GM19240 (cell line): ENCODE measurements at regions not wholly inside any gene's neighbourhood (a gene's known extent, or its start where the extent isn't known, plus 50 kb on each side); places are given as distances from the start of the nearest gene placed in this dataset.
"Not testable (repeated sequence)": the region's sequence is repeated elsewhere in the genome, so short reads cannot be mapped to it uniquely, and the experiment has no call there.

Experiments
- DNase-seq: peaks from one replicate; pipeline ENCODE4 v3.0.0; 2011; ENCODE audit warnings: low spot score; ENCODE audit not compliant: insufficient read length

DNA sequence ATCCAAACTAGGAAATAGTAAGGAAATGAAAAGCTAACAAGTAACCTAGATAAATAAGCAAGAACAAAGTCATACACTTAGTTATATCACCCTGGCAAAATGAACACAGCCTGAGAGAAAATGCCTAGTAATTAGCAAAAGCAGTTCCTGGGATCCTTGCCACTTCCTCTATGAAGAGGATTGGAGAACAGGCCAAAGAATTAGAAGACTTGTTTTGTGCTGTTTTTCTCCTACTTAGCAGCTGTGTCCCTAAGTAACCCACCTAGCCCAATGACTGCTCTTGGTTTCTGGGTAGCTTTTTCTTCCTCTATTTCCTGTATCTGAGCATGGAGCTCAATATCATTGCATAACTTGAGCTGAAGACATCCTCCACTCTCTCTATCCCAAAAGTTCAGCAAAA, 713.9 kb downstream of the ETS1 start:
- DNase-seq = no peak

DNA sequence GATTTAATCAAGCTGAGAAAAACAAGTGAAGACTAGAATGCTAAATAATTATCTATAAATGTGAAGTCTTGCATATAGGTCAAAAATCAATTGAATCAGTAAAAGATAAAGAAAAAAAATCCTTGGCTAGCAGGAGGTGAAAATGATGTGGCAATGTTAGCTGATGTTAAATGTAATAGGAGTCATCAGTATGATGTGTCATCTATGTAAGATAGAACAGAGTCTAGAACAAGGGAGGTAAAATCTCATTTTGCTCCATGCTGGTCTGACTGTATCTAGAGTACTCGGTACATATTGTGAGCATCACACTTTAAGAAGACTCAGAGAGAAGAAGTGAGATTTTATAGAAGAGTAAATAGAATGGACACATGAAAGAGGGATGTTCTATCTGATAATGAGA, 721.2 kb downstream of the ETS1 start:
- no peak for DNase-seq

DNA sequence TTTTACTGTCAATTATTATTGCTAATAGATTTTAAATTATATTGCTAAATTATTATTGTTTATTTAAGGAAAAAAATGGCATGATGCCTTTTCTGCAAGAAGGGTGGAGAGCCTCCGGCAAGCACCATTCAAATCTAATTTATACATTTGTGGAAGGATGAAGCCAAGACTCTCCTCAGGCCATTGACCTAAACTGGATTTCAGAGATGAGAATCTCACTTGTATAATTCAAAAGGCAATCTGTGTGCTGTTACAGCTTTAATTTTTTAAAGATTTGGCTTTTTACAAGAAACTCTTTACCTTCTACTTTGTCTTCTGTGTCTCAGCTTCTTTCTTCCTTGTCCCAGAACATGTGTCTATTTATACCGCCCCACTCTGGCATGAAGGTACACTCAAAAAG, 722.5 kb downstream of the ETS1 start:
- DNase-seq = no peak

DNA sequence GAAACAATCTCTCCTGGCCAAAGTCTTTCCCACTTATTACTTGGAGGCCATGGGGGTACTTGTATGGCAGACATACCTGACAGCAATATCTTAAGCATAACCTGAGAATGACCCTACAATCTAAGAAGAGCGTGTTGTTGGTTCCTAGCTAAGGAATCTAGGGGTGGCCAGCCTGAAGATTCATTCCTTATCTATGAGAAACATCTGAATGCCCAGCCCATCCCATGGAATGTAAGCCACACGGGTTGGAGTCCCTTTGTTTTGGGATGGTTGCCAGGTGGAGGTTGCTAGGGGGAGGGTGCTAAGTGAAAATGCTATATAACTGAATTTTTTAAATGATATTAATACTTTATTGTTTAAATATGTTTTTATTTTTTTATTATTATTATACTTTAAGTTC, 725.0 kb downstream of the ETS1 start:
- no peak for DNase-seq

DNA sequence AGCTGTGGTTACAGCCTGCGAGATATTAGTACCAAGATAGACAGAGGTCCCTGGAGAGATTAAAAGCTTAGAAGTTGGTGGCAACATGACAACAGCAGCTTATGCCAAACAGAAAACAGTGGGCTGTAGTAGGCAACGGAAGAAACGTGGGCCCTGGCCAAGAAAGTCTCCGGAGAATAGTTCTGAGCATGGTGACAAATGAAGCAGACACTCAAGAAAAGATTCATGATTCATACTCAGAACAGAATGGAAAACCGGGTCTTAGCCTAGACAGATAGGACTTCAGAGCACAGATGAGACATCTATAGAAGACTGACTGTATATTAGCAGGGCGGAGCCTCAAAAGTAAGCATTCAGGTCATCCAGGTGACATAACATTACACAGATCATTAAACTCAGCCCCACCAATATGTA, 727.4 kb downstream of the ETS1 start:
- DNase-seq = no peak

DNA sequence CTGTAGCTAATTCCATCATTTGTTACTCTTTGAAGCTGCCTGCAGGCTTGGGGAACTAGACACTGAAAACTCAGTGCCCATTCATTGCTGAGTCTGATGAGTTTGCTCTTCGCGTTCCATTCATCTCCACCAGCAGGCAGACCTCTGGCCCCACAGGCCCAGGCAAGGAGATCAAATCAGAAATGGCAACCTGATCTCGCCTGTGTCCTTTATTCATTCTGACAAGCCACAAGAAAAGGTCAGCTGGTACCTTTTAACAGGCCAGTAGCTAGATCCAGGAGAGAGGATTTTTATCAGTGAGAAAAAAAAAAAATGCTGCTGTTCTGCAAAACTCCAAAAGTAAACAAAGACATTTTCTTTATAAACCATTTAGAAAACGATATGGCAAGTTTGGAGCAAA, 742.5 kb downstream of the ETS1 start:
- DNase-seq = no peak

DNA sequence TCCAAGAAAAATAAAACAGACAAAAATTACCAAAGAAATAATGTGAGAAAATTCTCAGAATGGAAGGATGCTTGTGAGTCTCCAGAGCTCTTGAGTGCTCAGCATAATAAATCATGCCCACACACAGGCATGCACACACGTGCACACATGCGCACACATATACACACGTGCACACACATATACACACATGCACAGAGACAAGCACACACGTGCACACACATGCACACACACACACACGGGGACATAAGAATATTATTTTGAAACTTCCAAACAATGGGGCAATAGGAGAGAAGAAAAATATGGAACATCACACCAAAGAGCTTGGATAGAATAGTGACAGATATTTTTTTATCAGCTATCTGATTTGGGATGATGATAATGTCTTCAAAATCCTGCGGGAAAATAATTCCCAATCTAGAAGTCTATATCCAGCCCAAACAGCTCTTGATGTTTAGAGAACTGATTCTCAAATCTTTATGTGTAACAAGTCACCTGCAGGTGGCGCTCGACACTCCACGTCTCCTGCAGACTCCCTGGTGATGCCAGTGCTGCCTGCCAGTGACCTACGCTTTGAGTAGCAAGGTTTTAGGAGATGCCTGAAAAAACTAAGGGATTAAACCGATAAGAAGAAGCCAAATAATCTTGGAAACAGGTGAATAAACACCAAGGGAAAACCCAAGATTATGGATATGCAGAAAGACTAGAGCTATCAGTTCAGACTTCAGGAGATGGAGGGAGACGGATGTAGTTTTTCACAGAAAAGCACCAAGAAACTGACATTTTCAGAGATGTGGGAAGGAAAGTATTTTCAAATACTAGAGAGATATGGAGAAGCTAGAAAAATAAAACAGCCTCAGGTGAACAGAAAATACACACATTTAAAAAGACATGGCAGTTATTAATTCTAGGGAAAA, 743.6 kb downstream of the ETS1 start:
- peak; percentile 6 for DNase-seq

DNA sequence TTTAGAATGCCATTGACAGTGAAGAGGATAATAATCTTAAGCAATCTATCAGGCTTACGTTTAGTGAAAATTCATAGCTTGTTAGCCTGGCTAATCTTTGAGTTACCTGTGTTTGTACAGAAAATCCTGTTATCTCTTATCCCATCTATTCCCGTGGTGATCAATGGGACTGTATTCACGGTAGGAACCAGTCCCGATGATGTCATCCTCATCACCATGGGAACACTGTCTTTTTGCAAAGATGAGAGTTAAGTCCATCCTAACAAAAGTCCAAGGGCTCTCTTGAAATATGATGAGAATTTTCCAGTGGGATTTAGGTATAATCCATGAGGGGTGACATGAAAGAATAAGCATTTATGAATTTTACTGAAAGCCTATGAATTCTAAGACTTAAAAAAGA, 762.2 kb downstream of the ETS1 start:
- no peak for DNase-seq

DNA sequence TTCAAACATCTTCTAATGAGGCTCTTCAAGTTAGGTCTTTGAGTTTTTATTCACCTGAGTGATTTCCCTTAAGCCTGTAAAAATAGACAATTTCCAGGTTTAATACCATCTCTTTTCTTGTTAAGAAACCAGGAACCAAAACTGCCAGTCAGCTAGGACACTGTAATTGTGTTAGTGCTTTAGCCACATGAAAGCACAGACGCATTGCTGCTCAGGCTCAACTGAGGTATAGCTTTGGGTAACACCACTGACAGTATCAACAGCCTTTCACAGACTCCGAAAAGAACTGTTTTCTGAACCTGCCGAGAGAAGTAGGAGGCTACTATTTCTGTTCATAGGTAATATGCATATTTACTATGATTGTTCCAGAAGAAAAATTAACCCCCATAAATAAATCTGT, 768.7 kb downstream of the ETS1 start:
- DNase-seq = no peak

DNA sequence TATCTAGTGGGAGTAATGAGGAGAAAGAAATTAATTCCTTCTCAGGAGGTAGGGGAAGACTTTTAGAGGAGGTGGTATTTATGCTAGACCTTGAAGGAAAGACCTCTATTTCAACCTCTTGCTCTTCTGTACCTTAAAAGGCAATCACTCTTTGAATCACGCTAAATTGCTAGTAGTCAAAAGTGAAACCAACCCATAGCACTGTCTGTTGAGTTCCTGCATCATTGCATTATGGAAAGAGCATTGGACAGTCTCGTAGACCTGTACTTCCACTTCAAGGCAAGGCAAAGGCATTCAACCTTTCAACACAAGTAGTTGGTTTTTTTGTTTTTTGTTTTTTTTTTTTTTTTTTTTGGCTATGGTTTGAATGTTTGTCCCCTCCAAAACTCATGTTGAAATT, 770.4 kb downstream of the ETS1 start:
- DNase-seq = no peak

DNA sequence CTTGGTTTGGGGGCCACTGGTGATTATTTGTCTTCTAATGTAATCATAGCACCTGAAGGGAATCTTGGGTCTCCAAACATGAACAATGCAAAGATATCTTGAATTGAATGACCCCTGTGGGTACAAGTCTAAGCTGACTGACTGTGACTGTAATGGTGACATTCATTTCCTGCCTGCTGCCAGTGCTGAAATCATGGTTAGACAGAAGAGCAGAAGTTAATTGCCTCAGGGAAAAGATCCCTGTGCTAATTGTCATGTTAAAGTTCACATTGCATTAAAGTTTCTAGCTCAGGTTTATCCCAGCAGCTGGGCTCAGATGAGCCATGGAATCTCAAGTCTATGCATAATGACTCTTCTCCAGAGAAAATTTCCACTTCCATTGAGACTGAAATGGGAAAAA, 772.0 kb downstream of the ETS1 start:
- no peak for DNase-seq

DNA sequence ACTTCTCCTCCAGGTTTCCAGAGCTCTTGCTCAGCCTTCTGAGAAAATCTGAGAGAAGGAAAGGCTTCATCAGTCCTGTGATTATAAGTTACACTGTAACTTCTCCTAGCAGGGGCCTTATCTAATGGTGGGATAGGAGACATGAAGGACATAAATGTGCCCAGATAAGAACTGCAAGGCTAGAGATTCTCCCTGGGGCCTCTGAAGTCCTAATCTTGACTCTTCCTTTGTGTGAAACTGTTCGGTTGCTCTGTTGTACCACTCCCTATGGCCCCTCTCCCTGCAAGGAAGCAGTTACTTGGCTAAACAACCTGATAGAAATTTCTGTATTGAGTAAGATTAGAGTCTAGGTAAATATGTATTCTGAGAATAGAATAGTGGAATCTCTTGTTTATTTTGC, 780.9 kb downstream of the ETS1 start:
- DNase-seq = no peak

DNA sequence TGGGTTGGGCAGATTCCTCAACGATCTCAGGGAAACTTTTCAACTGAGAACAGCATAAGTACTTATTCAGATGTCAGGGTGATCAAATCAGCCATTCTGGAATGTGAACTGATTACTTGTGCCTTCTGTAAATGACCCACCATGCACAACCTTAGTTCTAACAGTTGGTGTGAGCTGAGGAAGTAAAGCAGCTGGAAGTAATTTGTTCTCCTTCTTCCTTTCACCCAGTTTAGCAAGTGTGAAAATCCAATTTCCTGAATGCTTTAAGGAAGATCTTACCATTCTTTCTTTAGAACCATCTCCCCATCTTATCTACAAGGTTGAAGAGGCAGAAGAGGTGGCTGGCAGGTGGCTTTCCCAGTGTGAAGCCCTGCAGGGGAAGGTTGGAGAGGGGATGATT, 781.6 kb downstream of the ETS1 start:
- DNase-seq = no peak

DNA sequence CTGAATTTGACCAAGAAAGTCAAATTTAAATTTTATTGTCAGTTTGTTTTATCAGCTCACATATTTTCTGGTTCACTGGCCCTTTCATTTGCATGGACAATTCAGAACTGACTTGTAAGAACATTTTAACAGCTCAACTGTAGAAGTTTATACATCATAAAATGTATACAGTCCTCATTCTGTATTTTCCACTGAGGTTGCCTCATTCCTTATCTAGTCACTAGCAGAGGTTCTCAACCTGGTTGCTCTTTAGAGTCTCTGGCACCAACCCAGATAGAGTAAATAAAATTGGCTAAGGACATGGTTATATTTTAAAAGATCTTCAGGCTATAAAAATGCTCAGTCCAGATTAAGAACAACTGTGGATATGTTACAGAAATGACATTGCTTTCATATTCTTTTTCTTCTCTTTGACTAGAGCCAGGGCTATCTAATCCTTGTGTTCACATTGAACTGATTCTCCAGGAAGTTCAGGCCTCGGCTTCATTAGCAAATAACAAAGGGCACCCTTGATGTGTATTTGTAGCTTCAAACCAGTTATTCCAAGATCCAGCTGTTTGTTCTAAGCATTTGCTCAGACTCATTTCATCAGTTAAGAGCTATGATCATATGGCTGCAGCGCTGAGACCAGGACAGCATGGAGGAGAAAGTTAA, 782.5 kb downstream of the ETS1 start:
- DNase-seq = no peak

DNA sequence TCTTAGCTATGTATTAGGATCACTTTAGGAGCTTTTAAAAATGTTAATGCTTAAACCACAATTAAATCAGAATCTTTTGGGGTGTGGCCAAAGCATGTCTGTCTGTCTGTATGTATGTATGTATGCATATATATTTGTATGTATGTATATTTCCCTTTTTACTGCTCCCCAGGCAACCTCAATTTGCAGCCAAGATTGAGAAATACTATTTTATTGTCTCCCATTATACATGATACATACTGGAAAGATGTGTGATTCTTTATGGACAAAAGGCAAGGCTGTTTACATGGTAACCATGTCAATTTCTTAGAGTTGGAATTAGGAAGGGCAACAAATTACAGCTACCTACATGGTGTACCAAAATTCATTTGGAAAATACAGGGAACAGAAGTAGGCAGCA, 783.6 kb downstream of the ETS1 start:
- no peak for DNase-seq

DNA sequence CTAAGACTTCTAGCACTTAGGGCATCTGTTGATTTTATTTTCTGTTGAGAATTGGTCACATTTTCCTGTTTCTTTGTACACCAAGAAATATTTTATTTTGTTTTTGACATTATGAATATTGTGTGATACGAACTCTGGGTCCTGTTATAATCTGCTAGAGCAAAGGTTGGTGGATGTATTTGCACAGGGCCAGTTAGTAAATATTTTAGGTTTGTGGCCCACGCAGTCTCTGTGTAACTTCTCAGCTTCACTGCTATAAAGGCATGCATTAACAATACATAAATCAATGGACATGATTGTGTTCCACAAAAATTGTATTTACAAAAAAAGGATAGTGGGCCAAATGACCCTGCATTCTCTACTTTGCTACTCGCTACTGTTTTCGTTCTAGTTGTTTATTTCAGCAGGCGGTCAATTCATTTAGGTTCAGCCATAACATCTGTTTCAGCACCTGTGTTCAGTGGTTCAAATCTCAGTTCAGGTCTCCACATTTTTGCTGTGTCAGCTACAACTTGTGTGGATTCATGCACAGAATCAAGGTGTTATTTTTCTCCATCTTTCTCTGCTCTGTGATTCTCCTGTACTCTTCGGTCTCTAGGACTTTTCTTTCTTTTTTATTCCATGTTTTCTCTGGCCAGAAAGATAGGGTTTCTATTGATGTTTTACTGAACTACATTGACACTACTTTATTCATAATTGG, 786.2 kb downstream of the ETS1 start:
- no peak for DNase-seq

DNA sequence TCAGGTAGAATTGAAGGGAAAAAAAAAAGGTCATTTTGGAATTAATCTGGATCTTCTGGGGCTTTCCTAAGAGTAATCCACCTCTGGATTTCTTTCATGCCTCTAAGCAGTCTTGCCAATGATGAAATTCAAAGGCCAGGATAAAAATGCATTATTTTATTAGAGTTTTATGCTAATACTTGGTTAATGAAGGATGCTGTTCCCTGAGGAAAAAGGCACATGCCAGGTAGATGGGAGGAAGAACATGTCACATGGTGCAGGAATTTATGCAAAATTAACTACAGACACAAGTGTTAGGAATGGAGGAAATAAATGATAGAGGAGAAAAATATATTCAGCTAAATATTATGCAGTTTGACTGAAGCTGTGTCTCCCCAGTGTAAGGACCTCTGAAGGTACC, 792.0 kb downstream of the ETS1 start:
- no peak for DNase-seq

DNA sequence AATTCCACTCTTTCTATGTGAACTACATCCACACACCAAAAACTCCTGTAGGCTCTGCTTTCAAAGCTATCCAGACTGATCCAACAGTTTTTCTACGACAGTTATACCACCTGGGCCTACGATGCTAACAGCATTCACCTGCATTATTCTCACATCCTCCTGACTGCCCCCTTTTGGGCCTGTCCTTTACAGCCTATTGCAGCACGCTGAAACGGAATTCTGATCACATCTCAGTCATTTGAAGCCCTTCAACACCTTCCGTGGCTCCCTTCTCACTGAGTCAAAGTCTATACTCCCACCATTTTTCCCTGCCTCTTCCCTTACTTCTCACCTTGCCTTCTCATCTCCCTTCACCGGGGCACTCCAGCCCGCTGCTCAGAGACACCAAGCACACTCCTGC, 791.3 kb upstream of the KIRREL3 start:
- no peak for DNase-seq

DNA sequence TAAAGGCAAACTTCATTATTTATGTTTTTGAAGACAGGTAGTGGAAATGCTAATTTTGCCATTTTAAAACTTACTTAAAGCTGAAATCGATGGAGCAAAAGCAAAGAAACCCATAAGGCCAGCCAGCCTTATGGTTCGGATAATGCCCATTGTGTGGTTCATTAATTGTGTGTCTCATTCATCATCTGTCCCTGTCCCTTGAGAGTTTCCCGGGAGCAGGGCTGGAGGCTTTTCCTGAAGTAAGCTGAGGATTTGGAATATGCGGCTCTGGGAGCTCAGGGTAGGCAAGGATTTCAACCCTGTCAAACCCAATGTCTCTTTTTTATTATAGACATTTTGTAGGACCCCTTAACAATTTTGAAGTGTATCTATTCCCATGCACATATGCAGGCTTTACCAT, 790.0 kb upstream of the KIRREL3 start:
- no peak for DNase-seq

DNA sequence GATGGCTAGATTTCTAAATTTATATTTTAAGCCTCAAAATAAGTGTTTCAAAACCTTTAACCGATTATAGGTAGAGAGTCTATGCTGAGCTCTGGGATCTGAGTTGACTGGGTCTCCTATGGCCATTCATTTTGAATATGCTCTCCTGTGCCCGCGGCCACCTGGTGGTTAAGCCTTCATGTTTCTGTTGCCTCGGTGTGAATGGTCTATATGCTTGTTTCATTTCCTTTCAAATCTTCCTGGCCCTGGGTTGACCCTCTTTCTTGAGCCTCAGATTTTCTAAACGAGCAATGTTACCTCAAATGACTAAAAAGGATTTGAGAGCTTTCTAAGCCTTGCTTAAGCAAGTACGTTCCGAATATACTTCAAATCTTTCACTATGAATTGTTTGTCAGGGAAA, 789.4 kb upstream of the KIRREL3 start:
- DNase-seq = no peak

DNA sequence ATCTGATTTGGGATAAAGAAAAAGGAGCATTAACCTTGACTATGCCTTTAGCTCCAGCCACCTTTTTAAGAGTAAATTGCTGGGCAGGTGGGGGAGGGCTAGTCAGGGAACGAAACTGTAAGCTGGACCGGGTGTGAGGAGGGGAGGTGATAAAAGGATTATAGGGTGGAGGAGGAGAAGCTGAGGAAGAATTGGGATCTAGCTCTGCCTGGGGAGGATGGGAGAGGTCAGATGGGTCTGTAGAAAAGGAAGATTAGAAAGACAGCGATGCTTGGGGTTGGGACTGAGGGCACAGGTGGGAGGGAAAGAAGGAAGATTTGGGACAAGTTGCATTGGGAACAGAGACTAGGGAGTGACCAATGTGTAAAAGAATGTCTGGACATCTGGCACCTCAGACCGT, 772.4 kb upstream of the KIRREL3 start:
- not testable (repeated sequence) for DNase-seq

DNA sequence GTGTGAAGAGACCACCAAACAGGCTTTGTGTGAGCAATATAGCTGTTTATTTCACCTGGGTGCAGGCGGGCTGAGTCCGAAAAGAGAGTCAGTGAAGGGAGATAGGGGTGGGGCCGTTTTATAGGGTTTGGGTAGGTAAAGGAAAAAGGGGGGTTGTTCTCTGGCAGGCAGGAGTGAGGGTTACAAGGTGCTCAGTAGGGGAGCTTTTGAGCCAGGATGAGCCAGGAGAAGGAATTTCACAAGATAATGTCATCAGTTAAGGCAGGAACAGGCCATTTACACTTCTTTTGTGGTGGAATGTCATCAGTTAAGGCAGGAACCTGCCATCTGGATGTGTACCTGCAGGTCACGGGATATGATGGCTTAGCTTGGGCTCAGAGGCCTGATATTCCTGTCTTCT, 768.4 kb upstream of the KIRREL3 start:
- not testable (repeated sequence) for DNase-seq
